GM21619 (cell line): ENCODE measurements at regions not wholly inside any gene's neighbourhood (a gene's known extent, or its start where the extent isn't known, plus 50 kb on each side); places are given as distances from the start of the nearest gene placed in this dataset.

ENCODE experiments used
- ATAC-seq: cut with Tn5 transposase; IDR thresholded peaks from one replicate; pipeline ENCODE4 v1.9.1; 2021; ENCODE audit not compliant: unreplicated experiment

DNA sequence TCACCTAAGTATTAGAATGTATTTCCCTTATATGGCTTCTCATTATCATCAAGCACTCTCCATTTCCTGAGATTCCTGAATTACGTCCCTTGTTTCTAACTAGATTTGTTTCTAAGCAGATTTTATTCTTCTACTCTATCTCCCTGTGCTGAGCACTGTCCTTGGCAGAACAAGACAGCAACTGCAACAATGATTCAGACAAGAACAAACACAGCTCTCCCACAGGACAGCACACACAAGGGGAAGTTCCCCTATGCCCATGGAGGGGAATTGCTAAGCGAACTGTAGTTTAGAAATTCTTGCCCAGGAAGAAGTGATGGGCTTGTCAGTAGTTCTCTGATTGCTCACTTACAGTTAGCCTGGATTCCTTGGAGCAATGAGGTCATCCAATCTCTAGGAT is 759.9 kb downstream of the DTWD2 start:
- no peak for ATAC-seq

GRCh38 chr5:118224546-118224945 is 763.8 kb downstream of the DTWD2 start:
- no peak for ATAC-seq

- ATAC-seq, result no peak
Observed at GRCh38 chr5:118220556-118221195, 767.7 kb downstream of the DTWD2 start.

- no peak for ATAC-seq
Observed at GRCh38 chr5:118211606-118212005, 776.7 kb downstream of the DTWD2 start.

- no peak for ATAC-seq
Observed at GRCh38 chr5:118208031-118208453, 780.3 kb downstream of the DTWD2 start.

- ATAC-seq, result no peak
Observed at GRCh38 chr5:118199801-118200200, 788.5 kb downstream of the DTWD2 start.

DNA sequence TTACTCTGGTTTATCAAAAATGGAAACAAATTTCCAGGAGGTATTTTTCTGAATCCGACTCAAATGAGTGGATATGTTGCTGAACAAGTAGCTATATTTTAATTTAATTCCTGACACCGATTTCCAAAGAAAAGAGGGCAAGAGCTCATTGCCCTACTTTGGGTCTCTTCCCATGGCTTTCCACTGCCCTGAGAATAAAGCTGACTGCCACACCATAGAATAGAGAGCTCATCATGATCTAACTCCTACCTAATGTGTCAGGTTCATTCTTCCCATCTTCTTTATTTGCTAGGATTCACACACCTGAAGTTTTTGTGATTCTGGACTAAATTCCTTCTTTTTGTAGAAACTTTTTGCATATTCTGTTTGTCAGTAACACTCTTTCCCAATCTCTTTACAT is 792.1 kb downstream of the DTWD2 start:
- no peak for ATAC-seq

GRCh38 chr5:118195211-118195610 is 793.1 kb downstream of the DTWD2 start:
- no peak for ATAC-seq

GRCh38 chr5:118193194-118193905 is 795.0 kb downstream of the DTWD2 start:
- no peak for ATAC-seq

DNA sequence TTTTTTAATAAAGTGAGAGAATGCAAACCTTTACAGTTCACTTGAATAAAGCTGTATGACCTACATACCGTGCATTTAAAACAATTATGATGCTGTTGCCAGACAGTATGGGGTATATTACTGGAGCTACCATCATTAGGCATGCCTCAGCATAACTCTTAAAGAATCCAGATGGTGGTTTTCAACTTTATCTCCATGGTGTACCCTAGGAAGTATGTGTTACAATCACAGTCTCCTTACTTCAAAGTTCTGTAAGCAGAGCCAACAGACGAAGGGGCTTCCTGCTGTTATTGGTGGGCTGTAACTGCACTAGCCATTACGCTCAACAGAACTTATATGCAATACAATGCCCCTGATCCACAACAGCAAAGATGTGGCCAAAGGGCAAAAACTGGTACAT is 803.3 kb downstream of the DTWD2 start:
- no peak for ATAC-seq

- no peak for ATAC-seq
Observed at GRCh38 chr5:118176146-118176545, 812.2 kb downstream of the DTWD2 start.

DNA sequence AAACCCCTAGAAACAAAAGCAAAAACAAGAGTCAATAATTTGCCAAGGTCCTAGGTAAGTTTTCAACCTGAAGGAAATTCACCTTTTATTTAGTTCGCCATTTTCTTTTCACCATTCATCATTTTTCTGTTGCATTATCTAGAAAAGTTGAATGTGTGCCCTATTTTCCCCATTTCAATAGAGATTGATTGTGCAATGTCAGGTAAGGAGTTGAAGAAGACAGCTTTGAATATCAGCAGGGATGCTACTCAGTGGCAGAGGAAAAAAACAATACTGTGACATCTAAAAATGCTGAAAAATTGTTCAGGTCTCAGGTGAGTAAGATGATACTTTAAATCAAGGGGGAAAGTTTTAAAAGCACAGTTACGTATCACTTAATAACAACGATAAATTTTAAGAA is 813.7 kb downstream of the DTWD2 start:
- no peak for ATAC-seq

DNA sequence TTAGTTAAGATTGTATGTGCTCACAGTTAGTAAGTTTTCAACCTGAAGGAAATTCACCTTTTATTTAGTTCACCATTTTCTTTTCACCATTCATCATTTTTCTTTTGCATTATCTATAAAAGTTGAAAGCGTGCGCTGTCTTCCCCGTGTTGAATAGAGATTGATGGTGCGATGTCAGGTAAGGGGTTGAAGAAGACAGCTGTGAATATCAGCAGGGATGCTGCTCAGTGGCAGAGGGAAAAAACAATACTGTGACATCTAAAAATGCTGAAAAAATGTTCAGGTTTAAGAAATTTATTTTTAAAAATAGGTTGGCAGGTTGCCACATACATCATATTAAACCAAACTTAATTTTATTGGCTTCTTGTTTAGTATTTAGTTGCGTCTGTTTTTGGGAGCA is 815.0 kb downstream of the DTWD2 start:
- no peak for ATAC-seq

DNA sequence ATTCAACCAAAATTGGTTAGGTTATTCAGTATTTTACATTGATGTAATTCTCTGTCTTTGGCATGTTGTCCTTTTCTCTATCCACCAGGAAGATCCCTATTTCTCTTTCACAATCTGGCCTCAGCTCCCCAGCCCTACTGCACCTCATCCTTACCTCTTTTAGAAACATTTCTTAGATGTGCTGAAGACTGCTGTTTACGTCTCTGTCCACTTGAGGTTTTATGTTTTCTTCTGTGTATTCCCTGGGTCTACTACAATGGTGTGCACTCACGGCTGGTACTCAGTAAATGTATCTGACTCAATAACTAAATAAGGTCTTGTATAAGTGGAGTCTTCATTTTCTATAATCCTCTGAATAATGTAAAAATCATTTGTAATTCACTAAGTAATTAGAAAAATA is 822.7 kb downstream of the DTWD2 start:
- no peak for ATAC-seq

DNA sequence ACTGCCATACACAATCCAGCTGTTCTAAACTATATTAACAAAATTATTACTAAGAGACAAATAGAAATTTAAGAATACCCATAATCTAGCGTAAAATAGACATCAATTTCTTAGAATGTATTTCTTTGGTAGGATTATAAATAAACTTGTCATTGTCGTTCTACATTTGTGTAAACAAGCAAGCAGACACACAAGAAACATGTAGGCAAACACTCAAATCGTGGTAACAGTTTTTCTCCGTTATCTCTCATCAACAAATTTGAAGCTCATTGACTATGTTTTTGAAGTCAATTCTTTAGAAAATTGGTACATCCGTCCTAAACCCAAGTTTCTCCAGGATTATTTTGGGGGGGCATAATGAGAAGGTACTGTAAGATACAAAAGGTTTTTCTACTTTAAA is 832.2 kb downstream of the DTWD2 start:
- no peak for ATAC-seq

DNA sequence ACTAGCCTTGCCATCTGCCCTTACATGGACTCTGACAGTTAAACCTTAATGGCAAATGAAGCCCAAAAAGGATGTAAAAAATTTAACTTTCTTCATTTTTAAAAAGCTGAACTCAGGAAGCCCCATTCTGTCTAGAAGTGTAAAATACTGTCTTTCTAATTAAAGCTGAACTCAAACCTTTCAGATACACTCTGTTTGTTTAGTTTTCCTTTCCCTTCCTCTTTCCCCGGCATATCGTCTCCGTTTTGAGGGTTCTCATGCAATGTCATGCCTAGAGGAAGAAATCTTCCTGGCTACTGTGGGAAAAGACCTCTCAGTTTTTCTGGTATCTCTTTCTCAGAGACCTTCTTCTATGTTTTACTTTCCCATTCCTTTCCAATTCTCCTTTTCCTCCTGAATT is 841.5 kb downstream of the DTWD2 start:
- ATAC-seq, result no peak

DNA sequence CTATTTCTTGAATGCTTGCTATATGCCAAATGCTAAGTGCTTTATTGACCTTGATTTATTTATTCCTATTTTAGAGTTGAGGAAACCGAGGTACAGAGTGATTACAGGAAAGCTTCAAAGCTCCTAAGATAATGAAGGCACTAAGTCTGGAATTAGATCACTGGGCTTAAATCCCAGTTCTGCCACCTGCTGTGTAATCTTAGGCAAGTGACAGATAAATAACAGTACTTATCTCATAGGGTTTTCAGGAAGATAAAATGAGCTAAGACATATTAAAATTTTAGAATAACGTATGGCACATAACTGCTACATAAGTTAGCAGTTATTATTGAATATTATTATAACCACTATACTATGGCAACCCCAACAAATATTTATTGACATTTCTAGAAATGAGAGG is 843.8 kb downstream of the DTWD2 start:
- ATAC-seq, result no peak

GRCh38 chr5:118139361-118139760 is 849.0 kb downstream of the DTWD2 start:
- no peak for ATAC-seq

GRCh38 chr5:118126159-118126558 is 862.2 kb downstream of the DTWD2 start:
- ATAC-seq, result no peak

DNA sequence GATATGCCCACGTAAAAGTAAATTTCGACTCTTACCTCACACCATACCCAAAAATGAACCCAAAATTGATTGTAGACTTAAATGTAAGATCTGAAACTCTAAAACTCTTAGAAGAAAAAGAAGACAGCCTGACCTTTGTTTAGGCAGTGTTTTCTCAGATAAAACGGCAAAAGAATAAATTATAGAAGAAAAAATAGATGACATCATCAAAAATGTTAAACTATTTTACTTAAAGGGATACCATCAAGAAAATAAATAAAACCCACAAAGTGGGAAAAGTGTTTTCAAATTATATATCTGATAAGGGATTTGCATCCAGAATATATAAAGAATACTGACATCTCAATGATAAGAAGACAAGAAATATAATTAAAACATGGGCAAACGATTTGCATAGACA is 862.7 kb downstream of the DTWD2 start:
- ATAC-seq, result no peak

GRCh38 chr5:118121258-118121657 is 867.1 kb downstream of the DTWD2 start:
- no peak for ATAC-seq

DNA sequence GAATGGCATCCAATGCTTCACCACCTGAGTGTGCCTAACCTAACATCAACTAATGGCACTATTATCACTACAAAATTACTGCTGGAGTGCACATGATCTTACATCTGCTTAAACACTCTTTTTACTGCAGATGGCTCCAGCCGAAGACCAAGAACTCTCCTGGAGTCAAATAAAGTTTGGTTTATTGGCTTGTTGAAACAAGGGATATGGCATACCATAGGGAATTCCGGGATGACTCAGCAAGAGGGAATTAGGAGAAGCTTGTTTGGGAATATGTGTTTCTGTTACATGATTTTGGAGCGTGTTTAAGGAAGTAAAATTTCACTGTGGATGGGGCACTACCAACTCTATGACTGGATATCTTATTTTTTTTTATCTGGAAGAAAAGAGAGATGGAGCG is 872.6 kb downstream of the DTWD2 start:
- ATAC-seq, result no peak

DNA sequence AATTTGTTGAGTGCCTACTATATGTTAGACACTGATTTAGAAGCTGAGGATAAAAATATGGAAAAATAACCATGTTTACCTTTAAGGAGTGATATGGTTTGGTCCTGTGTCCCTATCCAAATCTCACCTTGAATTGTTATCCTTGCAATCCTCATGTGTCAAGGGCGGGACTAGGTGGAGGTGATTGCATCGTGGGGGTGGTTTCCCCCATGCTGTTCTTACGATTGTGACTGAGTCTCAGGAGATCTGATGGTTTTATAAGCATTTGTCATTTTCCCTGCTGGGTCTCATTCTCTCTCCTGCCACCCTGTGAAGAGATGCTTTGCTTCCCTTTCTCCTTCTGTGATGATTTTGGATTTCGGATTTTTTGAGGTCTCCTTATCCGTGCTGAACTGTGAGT is 876.4 kb downstream of the DTWD2 start:
- ATAC-seq, result no peak
